OCI-LY1 (cell line): ENCODE measurements at regions not wholly inside any gene's neighbourhood (a gene's known extent, or its start where the extent isn't known, plus 50 kb on each side); places are given as distances from the start of the nearest gene placed in this dataset.
A peak's percentile ranks its signal among the peaks of the same experiment; 100 is the strongest.

Experiments used
- H2AFZ ChIP-seq: fragments of 200-600 bp; sonication (generic), shearing (Covaris generic); 2 replicates; pipeline ENCODE4 v1.6.0; 2014; ENCODE audit warnings: antibody characterized with exemption, mild to moderate bottlenecking, low read length
- H3F3A ChIP-seq: fragments of 200-600 bp; sonication (generic), shearing (Covaris generic); 2 replicates; pipeline ENCODE4 v1.6.0; 2014; ENCODE audit warnings: mild to moderate bottlenecking, antibody characterized with exemption, low read length, moderate library complexity; ENCODE audit not compliant: insufficient read depth
- H3K27ac ChIP-seq: fragments of 200-600 bp; sonication (generic); 2 replicates; pipeline ENCODE4 v1.5.1; 2014; ENCODE audit warnings: low read length, mixed run types, mild to moderate bottlenecking, low read depth; ENCODE audit not compliant: poor library complexity, severe bottlenecking
- H3K27me3 ChIP-seq: fragments of 200-600 bp; sonication (generic); 2 replicates; pipeline ENCODE4 v1.6.0; 2014; ENCODE audit warnings: antibody characterized with exemption, mild to moderate bottlenecking, low read length, moderate library complexity; ENCODE audit not compliant: insufficient read depth
- H3K36me3 ChIP-seq: fragments of 200-600 bp; sonication (generic); 2 replicates; pipeline ENCODE4 v1.6.1; 2014; ENCODE audit warnings: mild to moderate bottlenecking, antibody characterized with exemption, low read length, moderate library complexity, mixed read lengths; ENCODE audit not compliant: insufficient read depth
- H3K4me1 ChIP-seq: fragments of 200-600 bp; sonication (generic); 2 replicates; pipeline ENCODE4 v1.5.1; 2014; ENCODE audit warnings: mild to moderate bottlenecking, low read length, moderate library complexity; ENCODE audit not compliant: insufficient read depth, severe bottlenecking
- H3K4me2 ChIP-seq: fragments of 200-600 bp; sonication (generic), shearing (Covaris generic); 2 replicates; pipeline ENCODE4 v1.6.1; 2014; ENCODE audit warnings: low read length
- H3K4me3 ChIP-seq: fragments of 200-600 bp; sonication (generic); 2 replicates; pipeline ENCODE4 v1.5.1; 2014; ENCODE audit warnings: low read length, low read depth, mild to moderate bottlenecking, mixed read lengths; ENCODE audit not compliant: poor library complexity, severe bottlenecking
- H3K79me2 ChIP-seq: fragments of 200-600 bp; shearing (Covaris generic); 2 replicates; pipeline ENCODE4 v1.6.1; 2016; ENCODE audit warnings: mixed run types, low read length, mixed read lengths; ENCODE audit not compliant: insufficient read depth
- H3K9ac ChIP-seq: fragments of 200-600 bp; sonication (generic), shearing (Covaris generic); 2 replicates; pipeline ENCODE4 v1.6.1; 2014; ENCODE audit warnings: mild to moderate bottlenecking, low read length, mixed read lengths
- H3K9me2 ChIP-seq: fragments of 200-600 bp; sonication (generic), shearing (Covaris generic); 2 replicates; pipeline ENCODE4 v1.6.1; 2014; ENCODE audit warnings: low read depth, mild to moderate bottlenecking, low read length, mixed read lengths
- H3K9me3 ChIP-seq: fragments of 200-600 bp; shearing (Covaris generic); 2 replicates; pipeline ENCODE4 v1.6.1; 2014; ENCODE audit warnings: low read length, mixed read lengths
- H4K20me1 ChIP-seq: fragments of 200-600 bp; sonication (generic), shearing (Covaris generic); 2 replicates; pipeline ENCODE4 v1.6.0; 2016; ENCODE audit warnings: mild to moderate bottlenecking, low read length; ENCODE audit not compliant: insufficient read depth
- CTCF ChIP-seq: fragments of 200-600 bp; sonication (generic), shearing (Covaris generic); IDR thresholded peaks from 2 replicates; pipeline ENCODE4 v1.5.1; 2017; ENCODE audit warnings: mild to moderate bottlenecking, antibody characterized with exemption, low read length, moderate library complexity, mixed read lengths
- EZH2 ChIP-seq: fragments of 200-600 bp; sonication (generic), shearing (Covaris generic); IDR thresholded peaks from 2 replicates; pipeline ENCODE4 v1.8.0; 2017; ENCODE audit warnings: borderline replicate concordance, mixed run types, mild to moderate bottlenecking, antibody characterized with exemption, low read length, moderate library complexity, mixed read lengths

DNA sequence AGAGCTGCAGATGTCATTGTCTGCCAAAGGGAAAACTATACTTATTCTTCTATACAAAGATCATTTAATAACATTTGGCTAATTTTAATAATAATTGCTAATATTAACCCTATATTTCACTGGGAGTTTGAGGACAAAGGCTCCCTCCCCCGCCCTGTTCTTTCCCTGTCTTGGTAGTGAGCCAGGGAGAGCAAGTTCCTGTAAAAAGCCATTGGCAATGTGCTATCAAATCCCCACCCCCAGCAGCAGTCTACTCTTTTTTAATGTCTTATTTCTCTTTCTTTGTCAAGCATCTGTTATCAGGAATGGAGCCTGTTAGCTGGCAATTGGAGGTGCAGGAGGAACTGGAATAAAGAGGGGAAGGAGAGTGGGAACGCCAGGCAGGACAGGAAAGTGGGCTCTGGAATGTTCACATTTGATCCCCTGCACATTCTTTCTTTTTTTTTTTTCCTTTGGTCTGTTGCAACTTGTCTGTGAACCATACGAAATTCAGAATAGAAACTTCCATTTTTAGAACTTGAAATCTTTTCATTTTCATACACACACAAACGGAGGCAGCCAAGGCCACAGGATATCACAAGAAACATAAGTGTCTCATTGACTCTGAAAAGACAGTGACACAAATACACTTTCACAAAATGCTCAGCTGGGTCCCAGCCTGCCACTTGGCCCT is 664.8 kb upstream of the ZNF608 start:
- H3K9me3 ChIP-seq = 0 out of 2 replicates have a peak, but pooled peaks cover 5% of the 10 kb centered on the region
- H3K27ac ChIP-seq = peak overlapping the region; percentile 94
- no peaks in the 10 kb centered on the region for H3K79me2 ChIP-seq
- no peak for TF ChIP-seq CTCF
- TF ChIP-seq EZH2 = no peak
- H3K4me1 ChIP-seq = peaks cover 57% of the 10 kb centered on the region
- no peaks in the 10 kb centered on the region for H3F3A ChIP-seq
- H3K4me3 ChIP-seq = peak overlapping the region; percentile 51
- peak overlapping the region; percentile 86 for H3K4me2 ChIP-seq
- no peaks in the 10 kb centered on the region for H3K27me3 ChIP-seq
- H3K9ac ChIP-seq = peak overlapping the region; percentile 70
- H2AFZ ChIP-seq = 0 out of 2 replicates have a peak overlapping the region, but pooled peaks have one; percentile 10
- no peaks in the 10 kb centered on the region for H3K36me3 ChIP-seq
- no peaks in the 10 kb centered on the region for H3K9me2 ChIP-seq
- H4K20me1 ChIP-seq = no peaks in the 10 kb centered on the region

DNA sequence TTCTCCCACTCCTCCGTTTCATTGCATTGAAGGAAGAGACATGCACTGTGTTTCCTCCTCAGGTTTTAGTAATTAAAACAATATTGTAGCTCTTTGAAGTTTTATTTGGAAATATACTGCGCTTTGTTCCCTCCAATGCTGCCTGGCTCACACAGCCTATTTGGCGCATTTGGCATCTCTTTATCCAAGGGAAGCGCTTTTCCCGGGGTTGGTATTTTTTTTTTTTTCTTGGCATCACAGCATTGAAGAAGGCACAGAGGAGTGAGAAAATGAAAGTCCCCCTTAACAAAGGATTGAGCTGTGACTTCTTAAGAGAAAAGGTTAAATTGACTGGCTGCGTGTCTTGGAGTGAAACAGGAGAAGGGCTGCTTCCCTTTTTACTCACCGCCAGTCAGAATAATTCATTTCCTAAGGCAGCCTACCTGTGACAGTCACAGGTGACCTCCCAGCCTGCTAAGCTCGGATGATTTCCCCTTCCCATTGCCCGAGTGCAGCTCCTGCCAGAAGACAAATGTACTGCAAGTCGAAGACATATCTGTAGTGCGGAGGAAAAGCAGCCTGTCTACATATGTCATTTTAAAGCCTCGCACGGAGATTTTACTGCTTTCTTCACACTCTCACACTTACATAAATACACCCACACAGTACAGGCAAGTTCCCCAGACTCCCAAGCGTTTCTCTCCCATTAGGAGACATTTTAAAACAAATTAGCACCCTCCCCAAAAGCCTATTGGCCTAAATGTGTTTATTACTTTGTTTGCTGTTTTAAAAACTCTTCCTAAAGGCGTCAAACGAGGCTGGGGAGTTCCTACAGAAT is 665.5 kb upstream of the ZNF608 start:
- Histone ChIP-seq H3K4me3 (peak overlapping the region; percentile 51), H2AFZ (no peak overlapping the region), H3K79me2 (no peaks in the 10 kb centered on the region), H3K27me3 (no peaks in the 10 kb centered on the region), H3K4me2 (peak overlapping the region; percentile 86), H3K27ac (peak overlapping the region; percentile 94), H3F3A (no peaks in the 10 kb centered on the region), H3K4me1 (peaks cover 57% of the 10 kb centered on the region), H3K9ac (peak overlapping the region; percentile 70), H3K36me3 (no peaks in the 10 kb centered on the region), H3K9me3 (0 out of 2 replicates have a peak, but pooled peaks cover 4% of the 10 kb centered on the region), H4K20me1 (no peaks in the 10 kb centered on the region), H3K9me2 (no peaks in the 10 kb centered on the region)
- TF ChIP-seq CTCF (peak; percentile 27; the same call in 1 of the 2 replicates), EZH2 (no peak)

GRCh38 chr5:125412561-125413495 is 666.4 kb upstream of the ZNF608 start:
- Histone ChIP-seq H3F3A (no peaks in the 10 kb centered on the region), H3K27me3 (no peaks in the 10 kb centered on the region), H3K9ac (peak overlapping the region; percentile 70), H3K4me1 (peaks cover 57% of the 10 kb centered on the region), H3K4me3 (peak overlapping the region; percentile 51), H3K9me3 (no peaks in the 10 kb centered on the region), H2AFZ (no peak overlapping the region), H3K79me2 (no peaks in the 10 kb centered on the region), H3K36me3 (no peaks in the 10 kb centered on the region), H4K20me1 (no peaks in the 10 kb centered on the region), H3K9me2 (no peaks in the 10 kb centered on the region), H3K27ac (peak overlapping the region; percentile 94), H3K4me2 (peak overlapping the region; percentile 86)
- TF ChIP-seq EZH2 = no peak
- TF ChIP-seq CTCF = peak; percentile 57
